Rectal smooth muscle tissue (tissue), 1 donor: ENCODE measurements at regions not wholly inside any gene's neighbourhood (a gene's known extent, or its start where the extent isn't known, plus 50 kb on each side); places are given as distances from the start of the nearest gene placed in this dataset.

ENCODE experiments used
- H3K27ac ChIP-seq: one replicate; pipeline ENCODE4 v1.7.0; 2013; ENCODE audit warnings: low read depth, low read length, inconsistent platforms
- H3K27me3 ChIP-seq: one replicate; pipeline ENCODE4 v1.7.0; 2013; ENCODE audit warnings: low read length; ENCODE audit not compliant: control insufficient read depth, insufficient read depth
- H3K36me3 ChIP-seq: one replicate; pipeline ENCODE4 v1.7.0; 2013; ENCODE audit warnings: low read length; ENCODE audit not compliant: control insufficient read depth, insufficient read depth
- H3K4me1 ChIP-seq: one replicate; pipeline ENCODE4 v1.7.0; 2013; ENCODE audit warnings: low read length; ENCODE audit not compliant: control insufficient read depth, insufficient read depth
- H3K4me3 ChIP-seq: one replicate; pipeline ENCODE4 v1.7.0; 2013; ENCODE audit warnings: low read length
- H3K9ac ChIP-seq: one replicate; pipeline ENCODE4 v1.7.0; 2013; ENCODE audit warnings: low read length

- no peak overlapping the region for H3K4me3 ChIP-seq
- no peaks in the 10 kb centered on the region for H3K27me3 ChIP-seq
- no peak overlapping the region for H3K27ac ChIP-seq
- H3K36me3 ChIP-seq = no peaks in the 10 kb centered on the region
- H3K9ac ChIP-seq = no peak overlapping the region
- no peaks in the 10 kb centered on the region for H3K4me1 ChIP-seq
Observed at GRCh38 chr6:63424636-63425035, 104.9 kb upstream of the LGSN start.

DNA sequence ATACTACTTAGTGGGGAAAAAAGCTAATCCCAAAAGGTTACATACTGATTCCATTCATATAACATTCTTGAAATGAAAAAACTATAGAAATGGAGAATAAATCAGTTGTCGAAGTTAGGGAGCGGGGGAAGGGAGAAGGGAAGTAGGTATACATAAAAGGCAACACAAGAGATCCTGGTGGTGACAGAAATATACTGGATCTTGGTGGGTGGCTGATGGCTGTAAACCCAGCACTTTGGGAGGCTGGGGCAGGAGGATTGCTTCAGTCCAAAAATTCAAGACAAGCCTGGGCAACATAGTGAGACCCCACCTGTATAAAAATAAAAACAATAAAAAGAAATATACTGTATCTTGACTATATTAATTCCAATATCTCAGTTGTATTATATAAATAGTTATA, 105.7 kb upstream of the LGSN start:
- H3K36me3 ChIP-seq = no peaks in the 10 kb centered on the region
- no peak overlapping the region for H3K4me3 ChIP-seq
- H3K27ac ChIP-seq = no peak overlapping the region
- H3K4me1 ChIP-seq = no peaks in the 10 kb centered on the region
- no peak overlapping the region for H3K9ac ChIP-seq
- no peaks in the 10 kb centered on the region for H3K27me3 ChIP-seq

- no peaks in the 10 kb centered on the region for H3K27me3 ChIP-seq
- H3K9ac ChIP-seq = no peak overlapping the region
- no peak overlapping the region for H3K27ac ChIP-seq
- no peaks in the 10 kb centered on the region for H3K4me1 ChIP-seq
- no peaks in the 10 kb centered on the region for H3K36me3 ChIP-seq
- H3K4me3 ChIP-seq = no peak overlapping the region
Observed at GRCh38 chr6:63426844-63427243, 107.1 kb upstream of the LGSN start.

DNA sequence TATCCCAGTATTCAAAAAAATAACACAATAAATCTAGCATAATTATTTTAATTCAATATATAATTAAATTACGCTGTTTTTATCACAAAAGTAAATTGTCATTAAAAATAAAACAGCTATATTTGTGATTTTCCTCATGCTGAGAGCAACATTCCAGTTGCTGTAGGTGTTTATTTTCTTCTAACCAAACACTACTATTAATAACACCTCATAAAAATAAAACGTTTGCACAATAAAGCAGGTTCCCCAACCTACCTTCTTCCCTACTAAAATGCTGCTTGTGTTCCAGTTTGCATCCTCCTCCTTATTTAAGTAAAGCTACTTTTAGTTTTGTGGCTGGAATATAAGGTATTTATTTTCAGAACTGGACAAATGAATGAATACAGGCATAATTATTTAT, 108.2 kb upstream of the LGSN start:
- Histone ChIP-seq H3K27ac (no peak overlapping the region), H3K27me3 (no peaks in the 10 kb centered on the region), H3K9ac (no peak overlapping the region), H3K36me3 (no peaks in the 10 kb centered on the region), H3K4me3 (no peak overlapping the region), H3K4me1 (no peaks in the 10 kb centered on the region)

DNA sequence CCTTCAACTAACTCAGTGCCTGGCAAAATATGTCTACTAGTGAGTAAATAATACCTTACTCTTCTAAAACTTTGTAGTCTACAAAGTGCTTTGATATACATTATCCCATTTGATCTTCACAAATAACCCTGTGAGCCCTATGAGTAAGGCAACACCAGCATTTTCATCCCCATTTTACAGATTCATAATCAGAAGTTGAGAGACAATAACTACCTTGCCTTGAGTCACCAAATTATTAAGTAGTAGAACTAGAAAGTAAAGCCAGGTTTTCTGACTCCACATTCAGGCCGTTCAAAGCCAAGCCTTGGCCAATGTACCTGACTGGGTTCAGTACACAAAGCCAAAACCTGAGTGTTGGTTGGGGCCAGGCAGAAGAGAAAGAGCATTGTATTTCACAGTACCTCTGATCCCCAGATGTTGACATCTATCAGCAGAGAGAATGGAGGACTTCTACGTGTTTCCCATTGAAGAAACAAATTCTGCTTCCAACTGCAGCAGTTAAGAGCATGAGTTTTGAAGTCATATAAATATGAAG, 111.3 kb upstream of the LGSN start:
- H3K27ac ChIP-seq = no peak overlapping the region
- H3K27me3 ChIP-seq = no peaks in the 10 kb centered on the region
- H3K9ac ChIP-seq = no peak overlapping the region
- H3K4me3 ChIP-seq = no peak overlapping the region
- H3K36me3 ChIP-seq = no peaks in the 10 kb centered on the region
- H3K4me1 ChIP-seq = no peaks in the 10 kb centered on the region

- Histone ChIP-seq H3K4me1 (no peaks in the 10 kb centered on the region), H3K27ac (no peak overlapping the region), H3K27me3 (no peaks in the 10 kb centered on the region), H3K9ac (no peak overlapping the region), H3K4me3 (no peak overlapping the region), H3K36me3 (no peaks in the 10 kb centered on the region)
Observed at GRCh38 chr6:63434943-63435342, 115.2 kb upstream of the LGSN start.

- Histone ChIP-seq H3K27me3 (no peaks in the 10 kb centered on the region), H3K36me3 (no peaks in the 10 kb centered on the region), H3K9ac (no peak overlapping the region), H3K27ac (no peak overlapping the region), H3K4me1 (no peaks in the 10 kb centered on the region), H3K4me3 (no peak overlapping the region)
Observed at GRCh38 chr6:63436356-63436755, 116.6 kb upstream of the LGSN start.

DNA sequence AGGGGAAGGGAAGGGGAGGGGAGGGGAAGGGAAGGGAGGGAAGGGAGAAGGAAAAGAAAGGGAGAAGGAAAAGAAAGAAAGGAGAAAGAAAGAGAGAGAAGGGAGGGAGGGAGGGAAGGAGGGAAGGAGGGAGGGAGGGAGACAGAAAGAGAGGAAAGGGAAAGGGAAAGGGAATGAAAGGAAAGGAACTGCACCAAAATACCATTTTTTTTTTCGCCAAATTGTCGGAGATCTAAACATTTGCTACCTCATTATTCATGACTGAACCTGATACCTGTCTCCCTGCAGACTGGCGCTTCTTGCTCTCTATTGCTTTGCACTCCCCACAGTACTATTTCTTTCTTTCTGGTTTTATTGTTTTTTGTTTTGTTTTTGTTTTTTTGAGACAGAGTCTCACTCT, 117.3 kb upstream of the LGSN start:
- Histone ChIP-seq H3K9ac (no peak overlapping the region), H3K4me3 (no peak overlapping the region), H3K27me3 (no peaks in the 10 kb centered on the region), H3K36me3 (no peaks in the 10 kb centered on the region), H3K27ac (no peak overlapping the region), H3K4me1 (no peaks in the 10 kb centered on the region)

- Histone ChIP-seq H3K27ac (no peak overlapping the region), H3K36me3 (no peaks in the 10 kb centered on the region), H3K4me3 (no peak overlapping the region)
Observed at GRCh38 chr6:63440057-63440456, 120.3 kb upstream of the LGSN start.

DNA sequence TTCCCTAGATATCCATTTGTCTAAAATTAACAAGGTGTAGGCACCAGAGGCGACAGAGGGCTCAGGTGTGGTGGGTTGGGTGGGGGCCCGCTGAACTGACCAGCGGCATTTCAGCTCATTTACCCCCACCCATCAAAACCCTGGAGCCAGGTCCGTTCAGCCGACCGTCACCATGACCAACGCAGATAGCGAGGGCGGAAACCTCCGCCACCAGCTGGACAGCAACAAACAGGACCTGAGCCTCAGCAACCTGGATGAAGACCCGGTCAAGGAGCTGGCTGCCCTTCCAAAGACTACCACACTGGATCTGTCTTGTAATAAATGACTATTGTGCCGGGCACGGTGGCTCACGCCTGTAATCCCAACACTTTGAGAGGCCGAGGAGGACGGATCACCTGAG, 120.8 kb upstream of the LGSN start:
- H3K27me3 ChIP-seq = no peaks in the 10 kb centered on the region
- no peak overlapping the region for H3K27ac ChIP-seq
- no peak overlapping the region for H3K4me3 ChIP-seq
- no peaks in the 10 kb centered on the region for H3K4me1 ChIP-seq
- H3K36me3 ChIP-seq = no peaks in the 10 kb centered on the region
- H3K9ac ChIP-seq = no peak overlapping the region

More at GRCh38 chr6:63440057-63440456, 120.3 kb upstream of the LGSN start:
- H3K27me3 ChIP-seq = no peaks in the 10 kb centered on the region
- H3K4me1 ChIP-seq = no peaks in the 10 kb centered on the region
- H3K9ac ChIP-seq = no peak overlapping the region

GRCh38 chr6:63441266-63441956, 121.6 kb upstream of the LGSN start:
- no peaks in the 10 kb centered on the region for H3K36me3 ChIP-seq

DNA sequence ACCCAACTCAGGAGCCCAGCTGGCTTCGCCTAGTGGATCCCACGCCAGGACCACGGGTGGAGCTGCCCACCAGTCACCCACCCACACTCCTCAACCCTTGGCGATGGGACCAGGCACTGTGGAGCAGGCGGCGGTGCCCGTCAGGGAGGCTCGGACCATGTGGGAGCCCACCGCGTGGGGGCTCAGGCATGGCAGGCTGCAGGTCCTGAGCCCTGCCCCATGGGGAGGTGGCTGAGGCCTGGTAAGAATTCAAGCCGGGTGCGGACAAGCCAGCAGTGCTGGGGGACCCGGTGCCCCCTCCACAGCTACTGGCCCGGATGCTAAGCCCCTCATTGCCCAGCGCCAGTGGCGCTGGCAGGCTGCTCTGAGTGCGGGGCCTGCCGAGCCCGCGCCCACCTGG, 123.1 kb upstream of the LGSN start:
- Histone ChIP-seq H3K4me1 (no peaks in the 10 kb centered on the region), H3K27me3 (no peaks in the 10 kb centered on the region), H3K36me3 (no peaks in the 10 kb centered on the region), H3K9ac (no peak overlapping the region), H3K27ac (no peak overlapping the region), H3K4me3 (no peak overlapping the region)

More at GRCh38 chr6:63441266-63441956, 121.6 kb upstream of the LGSN start:
- no peaks in the 10 kb centered on the region for H3K4me1 ChIP-seq
- no peak overlapping the region for H3K4me3 ChIP-seq
- no peak overlapping the region for H3K9ac ChIP-seq
- H3K27ac ChIP-seq = no peak overlapping the region
- no peaks in the 10 kb centered on the region for H3K27me3 ChIP-seq

DNA sequence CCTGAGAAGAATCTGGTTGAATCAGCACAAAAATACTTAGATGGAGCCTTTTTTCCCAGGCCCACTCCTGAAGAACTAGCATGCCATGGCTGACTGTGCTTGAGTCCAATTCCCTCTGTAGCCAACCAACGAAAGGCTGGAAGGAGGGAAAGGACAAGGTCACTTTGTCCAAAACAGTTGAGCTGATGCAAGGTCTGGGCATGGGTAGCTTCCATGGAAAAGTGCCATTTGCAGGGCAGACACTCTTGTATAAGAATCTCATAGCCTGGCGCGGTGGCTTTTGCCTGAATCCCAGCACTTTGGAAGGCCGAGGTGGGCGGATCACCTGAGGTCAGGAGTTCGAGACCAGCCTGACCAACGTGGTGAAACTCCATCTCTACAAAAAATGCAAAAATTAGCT, 125.0 kb upstream of the LGSN start:
- Histone ChIP-seq H3K9ac (no peak overlapping the region), H3K27me3 (no peaks in the 10 kb centered on the region), H3K27ac (no peak overlapping the region), H3K4me1 (no peaks in the 10 kb centered on the region), H3K36me3 (no peaks in the 10 kb centered on the region), H3K4me3 (no peak overlapping the region)
